ENCODE measurements at regions not wholly inside any gene's neighbourhood (a gene's known extent, or its start where the extent isn't known, plus 50 kb on each side); places are given as distances from the start of the nearest gene placed in this dataset.

DNA sequence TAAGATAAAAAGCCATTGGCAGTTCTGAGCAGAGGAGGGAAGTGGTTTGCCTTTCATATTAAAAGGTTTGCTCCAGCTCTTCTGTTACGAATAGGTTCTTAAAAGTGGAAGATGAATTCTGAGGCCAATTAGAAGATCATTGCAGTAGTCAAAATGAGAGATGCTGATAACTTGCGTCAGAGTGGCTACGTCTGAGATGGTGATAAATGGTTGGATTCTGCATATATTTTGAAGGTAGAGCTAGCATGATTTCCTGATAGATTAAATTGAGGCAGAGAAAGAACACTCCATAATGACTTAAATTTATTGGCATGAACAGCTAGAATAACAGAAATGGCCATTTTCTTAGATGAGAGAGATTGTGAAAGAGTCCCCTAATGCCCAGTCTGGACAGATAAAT, 652.6 kb downstream of the DACH1 start:
- TF ChIP-seq MYC (IDR thresholded peaks at IDR 0.05; ENCODE audit: low read depth, low read length) (no peak), POLR2A (IDR thresholded peaks at IDR 0.05; ENCODE audit: low read depth, low read length) (no peak), JUN (IDR thresholded peaks at IDR 0.05; ENCODE audit: borderline replicate concordance, insufficient read depth, insufficient read length, low read depth) (no peak), POLR2AphosphoS5 (IDR thresholded peaks at IDR 0.05; ENCODE audit: insufficient read depth, low read depth, low read length) (no peak), FOS (IDR thresholded peaks at IDR 0.05; ENCODE audit: borderline replicate concordance, insufficient read depth, low read length) (no peak), EZH2 (IDR thresholded peaks at IDR 0.05; ENCODE audit: borderline replicate concordance, low read depth, low read length, severe bottlenecking) (no peak), GATA2 (IDR thresholded peaks at IDR 0.05; ENCODE audit: insufficient read depth, insufficient read length, low read depth, low read length) (no peak)
- TF ChIP-seq, protein P1, sequence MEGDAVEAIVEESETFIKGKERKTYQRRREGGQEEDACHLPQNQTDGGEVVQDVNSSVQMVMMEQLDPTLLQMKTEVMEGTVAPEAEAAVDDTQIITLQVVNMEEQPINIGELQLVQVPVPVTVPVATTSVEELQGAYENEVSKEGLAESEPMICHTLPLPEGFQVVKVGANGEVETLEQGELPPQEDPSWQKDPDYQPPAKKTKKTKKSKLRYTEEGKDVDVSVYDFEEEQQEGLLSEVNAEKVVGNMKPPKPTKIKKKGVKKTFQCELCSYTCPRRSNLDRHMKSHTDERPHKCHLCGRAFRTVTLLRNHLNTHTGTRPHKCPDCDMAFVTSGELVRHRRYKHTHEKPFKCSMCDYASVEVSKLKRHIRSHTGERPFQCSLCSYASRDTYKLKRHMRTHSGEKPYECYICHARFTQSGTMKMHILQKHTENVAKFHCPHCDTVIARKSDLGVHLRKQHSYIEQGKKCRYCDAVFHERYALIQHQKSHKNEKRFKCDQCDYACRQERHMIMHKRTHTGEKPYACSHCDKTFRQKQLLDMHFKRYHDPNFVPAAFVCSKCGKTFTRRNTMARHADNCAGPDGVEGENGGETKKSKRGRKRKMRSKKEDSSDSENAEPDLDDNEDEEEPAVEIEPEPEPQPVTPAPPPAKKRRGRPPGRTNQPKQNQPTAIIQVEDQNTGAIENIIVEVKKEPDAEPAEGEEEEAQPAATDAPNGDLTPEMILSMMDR (IDR thresholded peaks at IDR 0.05; ENCODE audit: extremely low read depth in 1 of 2, insufficient read depth in 1 of 2, low read depth in 1 of 2, low read length in 2 of 2), result no peak
- TF ChIP-seq, protein P2, sequence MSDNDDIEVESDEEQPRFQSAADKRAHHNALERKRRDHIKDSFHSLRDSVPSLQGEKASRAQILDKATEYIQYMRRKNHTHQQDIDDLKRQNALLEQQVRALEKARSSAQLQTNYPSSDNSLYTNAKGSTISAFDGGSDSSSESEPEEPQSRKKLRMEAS (IDR thresholded peaks at IDR 0.05; ENCODE audit: insufficient read depth, insufficient read length), result no peak
